Endometrium (tissue), 2 donors: ENCODE measurements at regions not wholly inside any gene's neighbourhood (a gene's known extent, or its start where the extent isn't known, plus 50 kb on each side); places are given as distances from the start of the nearest gene placed in this dataset.
A peak's percentile ranks its signal among the peaks of the same experiment; 100 is the strongest.

ENCODE experiments used
- FAIRE-seq: peaks from 2 replicates; lab custom pipeline; 2012; peaks lifted over from hg19 to GRCh38; lab: Jason Lieb, UNC
- donor health status: control.
- donor health status: control.

- FAIRE-seq: no peak
These were observed 375.9 kb downstream of the MCTP2 start for GRCh38 chr15:94607176-94607654.

GRCh38 chr15:94610069-94610468 is 378.7 kb downstream of the MCTP2 start:
- no peak for FAIRE-seq

DNA sequence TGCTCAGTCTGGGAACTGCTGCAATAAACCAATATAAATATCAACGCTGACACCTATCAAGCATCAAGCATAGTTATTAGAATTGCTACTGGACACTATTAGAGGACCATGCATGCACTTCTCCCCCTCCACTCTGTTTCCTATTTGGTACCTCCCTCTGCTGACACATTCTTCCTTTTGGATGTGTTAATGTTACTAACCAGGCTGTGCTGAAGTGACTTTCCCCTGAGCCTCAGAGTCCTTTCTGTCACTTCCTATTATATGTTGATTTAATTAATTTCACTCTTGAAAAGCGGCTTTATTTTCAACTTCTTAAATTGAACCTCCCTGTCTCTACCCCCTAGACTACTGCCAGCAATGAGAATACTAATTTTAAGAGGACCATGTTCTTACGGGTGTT is 379.1 kb downstream of the MCTP2 start:
- no peak for FAIRE-seq

GRCh38 chr15:94611656-94612055 is 380.3 kb downstream of the MCTP2 start:
- FAIRE-seq: no peak

GRCh38 chr15:94615688-94616087 is 384.3 kb downstream of the MCTP2 start:
- no peak for FAIRE-seq

- FAIRE-seq: no peak
These were observed 389.3 kb downstream of the MCTP2 start for GRCh38 chr15:94620632-94621031.

DNA sequence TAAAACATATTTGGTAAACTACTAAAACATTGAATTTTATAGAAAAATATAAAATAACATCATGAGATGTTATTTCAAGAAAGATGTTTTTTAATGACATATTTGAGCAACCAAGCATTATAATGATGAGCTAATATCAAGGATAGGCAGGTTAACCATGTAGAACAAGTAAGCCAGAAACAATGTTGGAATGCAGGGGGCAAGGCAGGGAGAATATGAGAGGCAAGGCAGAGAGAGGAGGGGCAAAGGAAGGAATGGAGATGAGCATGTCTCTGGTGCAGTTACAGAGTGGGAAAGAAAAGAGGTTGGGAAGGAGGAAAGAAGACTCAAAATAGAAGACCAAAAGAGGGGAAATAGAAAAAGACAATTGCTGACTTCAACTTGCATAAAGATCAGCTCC is 390.4 kb downstream of the MCTP2 start:
- FAIRE-seq: no peak

- FAIRE-seq: no peak
These were observed 395.6 kb downstream of the MCTP2 start for GRCh38 chr15:94626949-94627348.

GRCh38 chr15:94631608-94632007 is 400.2 kb downstream of the MCTP2 start:
- FAIRE-seq: no peak

GRCh38 chr15:94638183-94638582 is 406.8 kb downstream of the MCTP2 start:
- FAIRE-seq: no peak

DNA sequence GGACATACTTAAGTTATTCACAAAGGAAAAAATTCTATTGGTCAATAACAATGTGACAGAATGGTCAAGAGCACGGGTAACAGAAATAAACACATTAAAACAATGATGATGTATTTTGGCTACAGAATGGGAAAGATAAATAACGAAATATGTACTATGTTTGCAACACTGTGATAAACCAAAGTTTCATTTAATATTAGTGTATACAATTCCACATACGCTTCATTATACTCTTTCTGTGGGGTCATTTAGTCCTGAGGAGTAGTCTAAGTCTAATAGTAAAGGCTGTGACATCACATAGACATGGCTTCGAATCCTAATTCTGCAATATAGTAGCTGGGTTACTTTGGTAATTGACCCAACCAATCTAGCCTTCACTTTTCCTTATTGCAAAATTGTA is 408.3 kb downstream of the MCTP2 start:
- FAIRE-seq: no peak

DNA sequence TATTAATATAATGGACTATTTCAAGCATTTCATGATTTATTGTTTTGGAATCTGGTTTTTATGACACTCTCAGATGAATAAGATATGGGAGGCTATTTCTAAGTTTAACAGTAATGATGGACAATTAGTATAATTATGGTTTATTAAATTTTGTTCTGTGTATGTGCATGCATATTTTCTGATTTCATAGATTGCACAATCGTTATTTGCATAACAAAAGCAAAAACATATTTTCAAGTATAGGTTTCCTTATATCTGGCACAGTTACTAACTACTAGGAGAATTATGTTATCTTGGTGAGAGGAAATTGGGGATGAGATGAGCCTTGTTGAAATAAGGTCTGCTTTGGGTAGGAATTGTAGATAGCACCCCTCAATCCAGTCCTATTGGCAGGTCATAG is 413.1 kb downstream of the MCTP2 start:
- no peak for FAIRE-seq

DNA sequence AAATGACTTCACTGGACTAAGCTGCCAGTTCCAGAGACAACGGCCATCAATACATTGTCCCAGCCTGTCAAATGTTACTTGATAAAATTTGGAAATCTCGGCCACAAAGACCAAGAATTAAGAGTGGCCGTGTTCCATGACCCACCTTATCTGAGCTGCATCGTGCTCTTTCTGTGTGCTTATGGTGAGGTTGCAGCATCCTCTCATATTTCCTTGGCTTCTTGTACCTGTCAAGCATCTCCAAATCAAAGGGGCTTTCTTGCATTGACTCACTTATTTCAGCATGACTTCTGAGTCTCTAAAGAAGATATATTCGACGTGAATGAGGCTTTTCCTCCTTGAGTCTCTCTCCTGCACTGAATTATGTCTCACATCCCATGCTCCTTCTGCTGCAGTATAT is 421.7 kb downstream of the MCTP2 start:
- FAIRE-seq: no peak

DNA sequence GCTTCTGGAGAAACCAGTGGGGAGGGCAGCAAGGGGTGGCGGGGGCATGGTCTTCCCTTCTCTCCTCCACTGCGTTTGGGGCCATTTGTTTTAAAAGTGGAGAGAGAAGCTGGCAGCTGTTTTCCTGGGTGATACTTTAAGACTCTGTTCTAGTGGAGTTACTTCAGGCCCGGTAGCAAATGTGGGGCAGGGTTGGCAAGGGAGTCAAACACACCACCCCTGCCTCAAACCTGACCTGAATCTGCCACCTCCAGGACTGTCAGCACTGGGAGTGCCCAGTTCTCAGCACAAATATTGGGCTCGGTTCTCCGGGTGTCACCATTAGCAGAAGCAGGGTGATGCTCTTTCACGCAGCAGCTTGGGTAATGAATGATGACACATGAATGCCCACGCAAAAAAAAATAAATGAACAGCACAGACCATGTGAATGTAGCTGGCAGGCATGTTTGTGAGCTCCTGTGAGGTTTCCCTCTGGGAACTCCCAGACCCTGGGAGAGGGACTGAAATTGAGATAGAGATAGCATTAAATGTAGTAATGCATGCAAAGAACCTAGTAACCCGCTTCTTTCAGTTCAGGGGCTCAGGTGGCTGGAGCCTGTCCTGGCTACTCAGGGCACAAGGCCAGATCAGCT is 424.0 kb downstream of the MCTP2 start:
- FAIRE-seq: no peak

- FAIRE-seq: no peak
These were observed 434.5 kb downstream of the MCTP2 start for GRCh38 chr15:94665676-94666441.

- FAIRE-seq: no peak
These were observed 435.2 kb downstream of the MCTP2 start for GRCh38 chr15:94666553-94666952.

GRCh38 chr15:94667109-94667508 is 435.7 kb downstream of the MCTP2 start:
- FAIRE-seq: no peak

DNA sequence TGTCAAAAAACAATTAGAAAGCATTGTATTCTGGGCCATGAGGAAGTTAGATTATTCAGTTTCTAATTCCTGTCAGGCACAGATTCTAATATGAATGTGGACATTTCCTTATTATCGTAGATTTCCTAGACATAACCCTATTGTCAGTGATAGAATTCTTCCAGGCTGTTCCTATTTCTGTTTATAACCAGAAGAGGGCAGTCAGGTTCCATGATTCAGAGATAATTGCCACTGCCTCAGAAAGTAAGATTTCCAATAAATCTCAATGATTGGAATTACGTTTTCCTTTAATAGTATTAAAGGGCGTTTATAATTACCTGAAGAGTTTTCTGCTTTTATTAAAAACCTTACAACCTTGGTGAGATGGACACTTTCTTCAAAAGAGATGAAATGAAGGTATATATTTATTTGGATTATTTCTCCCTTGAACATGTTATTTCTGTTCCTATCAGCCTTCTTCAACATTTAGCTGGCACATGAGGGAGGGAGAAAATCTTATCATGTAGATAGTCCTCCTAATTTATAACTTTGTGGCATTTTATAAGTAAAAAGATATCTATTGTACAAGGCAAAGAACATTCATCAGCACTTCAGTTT is 439.2 kb downstream of the MCTP2 start:
- FAIRE-seq: peak; percentile 91

GRCh38 chr15:94671858-94672532 is 440.6 kb downstream of the MCTP2 start:
- no peak for FAIRE-seq

- no peak for FAIRE-seq
These were observed 442.4 kb downstream of the MCTP2 start for GRCh38 chr15:94673801-94674200.

DNA sequence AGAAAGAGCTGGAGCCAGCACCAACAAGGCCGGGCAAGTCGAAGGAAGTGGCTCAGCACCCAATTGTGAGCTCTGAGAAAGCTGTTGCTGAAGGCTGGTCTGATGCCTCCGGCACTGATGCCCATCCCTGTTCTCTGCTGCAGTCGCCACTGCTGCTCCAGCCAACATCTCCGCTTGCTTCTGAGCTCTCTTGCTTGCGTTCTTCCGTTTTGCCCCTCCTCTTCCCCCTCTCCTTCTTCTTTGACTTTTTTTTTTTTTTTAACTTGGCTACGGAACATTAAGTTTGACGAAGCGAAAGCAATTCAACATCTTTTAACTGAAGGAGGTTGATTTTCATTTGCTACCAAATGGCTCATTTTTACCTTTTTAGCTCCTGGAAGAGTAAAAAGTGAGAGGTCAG is 442.9 kb downstream of the MCTP2 start:
- no peak for FAIRE-seq

DNA sequence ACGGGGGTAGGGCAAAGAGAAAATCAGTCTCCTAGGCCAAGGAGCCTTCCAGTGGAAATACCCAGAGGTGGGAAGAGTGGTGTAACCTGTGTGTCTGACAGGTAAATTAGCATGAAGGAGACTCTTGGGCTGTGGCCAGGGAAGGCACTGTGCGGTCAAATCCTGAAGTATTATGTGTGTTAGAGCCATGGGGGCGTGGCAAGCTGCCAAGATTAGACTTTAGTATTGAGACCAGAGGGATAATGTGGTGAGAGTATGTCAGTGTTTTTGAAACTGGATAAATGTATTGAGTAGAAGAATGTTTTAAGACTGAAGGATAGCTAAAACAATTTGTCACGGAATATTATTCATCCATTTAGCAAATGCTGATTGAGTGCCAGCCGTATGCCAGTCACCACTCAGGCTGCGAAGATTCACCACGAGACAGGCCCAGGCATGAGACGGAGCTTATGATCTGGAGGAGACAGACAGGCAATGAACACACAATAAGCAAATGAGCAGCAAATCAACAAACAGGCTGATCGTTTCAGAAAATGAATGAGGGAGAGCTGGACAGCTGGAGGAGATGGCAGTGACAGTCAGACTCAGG is 445.9 kb downstream of the MCTP2 start:
- no peak for FAIRE-seq
